B cell (primary cell): ENCODE measurements at regions not wholly inside any gene's neighbourhood (a gene's known extent, or its start where the extent isn't known, plus 50 kb on each side); places are given as distances from the start of the nearest gene placed in this dataset.

Experiments
- ATAC-seq: fragments of 200-7000 bp; cut with Tn5 transposase; one replicate; pipeline ENCODE4 v1.10.0; 2021; ENCODE audit warnings: low read depth, mild to moderate bottlenecking, moderate number of reproducible peaks, moderate library complexity
- CTCF ChIA-PET: fragments of 350-600 bp; sonication (Branson Sonifier 250); formaldehyde crosslinking; loops from one replicate; lab custom pipeline; 2021; ENCODE audit warnings: antibody characterized with exemption, inconsistent platforms; lab: Charles Lee
- POLR2A ChIA-PET: fragments of 350-600 bp; sonication (Branson Sonifier 250); formaldehyde crosslinking; loops from one replicate; lab custom pipeline; 2021; ENCODE audit warnings: antibody characterized with exemption; lab: Charles Lee
- DNase-seq: peaks from one replicate; pipeline ENCODE4 v3.0.0; 2013
- H2AFZ ChIP-seq: 2 replicates; pipeline ENCODE4 v1.6.1; 2012; ENCODE audit warnings: mild to moderate bottlenecking, low read depth, low read length; ENCODE audit not compliant: insufficient read depth, poor library complexity, severe bottlenecking
- H3K27ac ChIP-seq, 2 donors: 1 replicate in 1 of 2; 2 replicates in 1 of 2; pipeline ENCODE4 v1.5.1; 2012 to 2013; ENCODE audit warnings: low read length in 2 of 2, mild to moderate bottlenecking in 2 of 2, moderate library complexity in 1 of 2
- H3K27me3 ChIP-seq, 4 experiments: fragments of 200-600 bp in 1 of 4; sonication (generic) in 1 of 4; replicated peaks in 1 of 4; 1 replicate in 2 of 4; 2 replicates in 2 of 4; pipeline versions ENCODE4 v1.6.1 to v1.7.0; 2013 to 2016; ENCODE audit warnings: low read length in 3 of 4, mild to moderate bottlenecking in 2 of 4, mixed read lengths in 1 of 4, moderate library complexity in 1 of 4; ENCODE audit not compliant: insufficient read depth in 4 of 4, control insufficient read depth in 3 of 4; ENCODE audit errors: control extremely low read depth in 1 of 4
- H3K36me3 ChIP-seq, 2 experiments: replicated peaks in 1 of 2; 1 replicate in 1 of 2; 2 replicates in 1 of 2; pipeline versions ENCODE4 v1.6.1 to v1.7.1; 2013; ENCODE audit warnings: low read length in 1 of 2; ENCODE audit not compliant: insufficient read depth in 2 of 2, control insufficient read depth in 1 of 2; ENCODE audit errors: control extremely low read depth in 1 of 2, extremely low read depth in 1 of 2
- H3K4me1 ChIP-seq, 2 donors: fragments of 200-600 bp in 1 of 2; sonication (generic) in 1 of 2; 1 replicate in 1 of 2; 2 replicates in 1 of 2; pipeline versions ENCODE4 v1.5.1 to v1.6.1; 2013 to 2017; ENCODE audit warnings: low read length in 2 of 2; ENCODE audit not compliant: control insufficient read depth in 2 of 2, insufficient read depth in 2 of 2
- H3K4me2 ChIP-seq: replicated peaks from 2 replicates; pipeline ENCODE3; 2012; ENCODE audit warnings: mild to moderate bottlenecking, low read depth, low read length; ENCODE audit not compliant: poor library complexity, severe bottlenecking
- H3K4me3 ChIP-seq, 5 experiments: fragments of 200-600 bp in 1 of 5; sonication (generic) in 1 of 5; 1 replicate in 3 of 5; 2 replicates in 2 of 5; pipeline versions ENCODE4 v1.5.1 to v1.7.0; 2011 to 2016; ENCODE audit warnings: low read length in 4 of 5, mild to moderate bottlenecking in 4 of 5, low read depth in 2 of 5, control low read depth in 1 of 5, moderate library complexity in 1 of 5; ENCODE audit not compliant: insufficient read depth in 1 of 5; ENCODE audit errors: control extremely low read depth in 1 of 5, extremely low read depth in 1 of 5
- H3K79me2 ChIP-seq: fragments of 200-600 bp; sonication (generic); one replicate; pipeline ENCODE4 v1.6.0; 2016; ENCODE audit warnings: low read length; ENCODE audit not compliant: control insufficient read depth, insufficient read depth
- H3K9ac ChIP-seq: fragments of 200-600 bp; sonication (generic); 2 replicates; pipeline ENCODE4 v1.6.1; 2017; ENCODE audit warnings: mild to moderate bottlenecking, low read length, moderate library complexity
- H3K9me3 ChIP-seq, 3 donors: one replicate each; pipeline versions ENCODE4 v1.6.1 to v1.7.1; 2013; ENCODE audit warnings: low read length in 2 of 3; ENCODE audit not compliant: control insufficient read depth in 2 of 3, insufficient read depth in 1 of 3; ENCODE audit errors: control extremely low read depth in 1 of 3
- H4K20me1 ChIP-seq: 2 replicates; pipeline ENCODE4 v1.6.0; 2012; ENCODE audit warnings: mild to moderate bottlenecking, low read length; ENCODE audit not compliant: insufficient read depth, control insufficient read depth, poor library complexity, severe bottlenecking
- H3K27ac Mint-ChIP-seq: one replicate; pipeline ENCODE4 v1.8.0; 2021; ENCODE audit warnings: mixed read lengths
- H3K27me3 Mint-ChIP-seq: one replicate; pipeline ENCODE4 v1.8.0; 2021; ENCODE audit warnings: mixed read lengths
- H3K4me1 Mint-ChIP-seq: one replicate; pipeline ENCODE4 v1.8.0; 2021; ENCODE audit warnings: mixed read lengths
- H3K4me3 Mint-ChIP-seq: one replicate; pipeline ENCODE4 v1.8.0; 2021; ENCODE audit warnings: mixed read lengths
- H3K9me3 Mint-ChIP-seq: one replicate; pipeline ENCODE4 v1.8.0; 2022; ENCODE audit warnings: mixed read lengths; ENCODE audit not compliant: insufficient read depth
- EZH2 ChIP-seq: IDR thresholded peaks from 2 replicates; pipeline ENCODE4 v1.6.1; 2012; ENCODE audit warnings: borderline replicate concordance, low read depth, mild to moderate bottlenecking, moderate library complexity, low read length; ENCODE audit not compliant: insufficient read depth, poor library complexity, severe bottlenecking
- WGBS: methylation state at CpG from one replicate; pipeline ENCODE4 v1.1.5; 2013; ENCODE audit warnings: missing lambda C conversion rate; ENCODE audit not compliant: insufficient coverage; 5-methylcytosine and 5-hydroxymethylcytosine counted together
- intact Hi-C: fragments of 100-400 bp; cut with micrococcal nuclease; formaldehyde crosslinking; loops from one replicate; pipeline ENCODE4 v1.10.0; 2022
- TF ChIP-seq, protein P1 (sequence below): fragments of 200-600 bp; IDR thresholded peaks from one replicate; pipeline ENCODE4 v1.8.0; 2022; ENCODE audit warnings: antibody characterized with exemption, mild to moderate bottlenecking

DNA sequence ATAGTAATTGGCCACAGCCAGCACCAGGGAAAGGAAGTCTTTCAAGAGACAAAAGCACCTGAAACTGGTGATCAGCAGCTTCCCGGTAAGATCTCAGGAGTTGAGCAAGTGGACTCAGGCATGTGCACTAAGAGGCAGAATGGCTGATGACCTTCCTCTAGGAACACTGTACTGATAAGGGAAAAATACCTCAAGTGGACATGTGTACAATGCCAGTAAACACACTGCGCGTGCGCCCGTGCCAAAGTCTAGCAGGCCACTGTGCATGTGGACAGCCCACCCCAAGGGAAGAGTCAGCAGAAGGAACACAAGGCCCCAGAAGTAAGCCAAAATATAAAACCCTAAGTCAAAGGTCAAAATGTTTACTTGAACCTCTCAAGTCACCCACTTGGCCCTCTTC is 423.0 kb downstream of the TUSC1 start:
- Mint-ChIP-seq H3K4me1 (no peaks in the 10 kb centered on the region), H3K9me3 (no peaks in the 10 kb centered on the region), H3K27me3 (no peaks in the 10 kb centered on the region), H3K27ac (no peak overlapping the region), H3K4me3 (no peak overlapping the region)
- H3K4me2 ChIP-seq: no peak overlapping the region
- H3K4me3 ChIP-seq: no peak overlapping the region
- no peak for ATAC-seq
- no peaks in the 10 kb centered on the region for H3K27me3 ChIP-seq
- TF ChIP-seq, protein P1, sequence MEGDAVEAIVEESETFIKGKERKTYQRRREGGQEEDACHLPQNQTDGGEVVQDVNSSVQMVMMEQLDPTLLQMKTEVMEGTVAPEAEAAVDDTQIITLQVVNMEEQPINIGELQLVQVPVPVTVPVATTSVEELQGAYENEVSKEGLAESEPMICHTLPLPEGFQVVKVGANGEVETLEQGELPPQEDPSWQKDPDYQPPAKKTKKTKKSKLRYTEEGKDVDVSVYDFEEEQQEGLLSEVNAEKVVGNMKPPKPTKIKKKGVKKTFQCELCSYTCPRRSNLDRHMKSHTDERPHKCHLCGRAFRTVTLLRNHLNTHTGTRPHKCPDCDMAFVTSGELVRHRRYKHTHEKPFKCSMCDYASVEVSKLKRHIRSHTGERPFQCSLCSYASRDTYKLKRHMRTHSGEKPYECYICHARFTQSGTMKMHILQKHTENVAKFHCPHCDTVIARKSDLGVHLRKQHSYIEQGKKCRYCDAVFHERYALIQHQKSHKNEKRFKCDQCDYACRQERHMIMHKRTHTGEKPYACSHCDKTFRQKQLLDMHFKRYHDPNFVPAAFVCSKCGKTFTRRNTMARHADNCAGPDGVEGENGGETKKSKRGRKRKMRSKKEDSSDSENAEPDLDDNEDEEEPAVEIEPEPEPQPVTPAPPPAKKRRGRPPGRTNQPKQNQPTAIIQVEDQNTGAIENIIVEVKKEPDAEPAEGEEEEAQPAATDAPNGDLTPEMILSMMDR: no peak
- no peak for TF ChIP-seq EZH2
- ChIA-PET POLR2A (no interaction called here), CTCF (no interaction called here)
- 100% methylated on average over 5 of the region's 5 CpGs for WGBS
- H3K36me3 ChIP-seq: no peaks in the 10 kb centered on the region
- no peaks in the 10 kb centered on the region for H3K4me1 ChIP-seq
- no peaks in the 10 kb centered on the region for H4K20me1 ChIP-seq
- intact Hi-C loops: no loop called here
- peaks cover 0 to 3% (median 0%) of the 10 kb centered on the region in 3 donors for H3K9me3 ChIP-seq
- no peak for DNase-seq
- no peak overlapping the region for H2AFZ ChIP-seq
- H3K27ac ChIP-seq: no peak overlapping the region
- H3K79me2 ChIP-seq: no peaks in the 10 kb centered on the region
- H3K9ac ChIP-seq: no peak overlapping the region

DNA sequence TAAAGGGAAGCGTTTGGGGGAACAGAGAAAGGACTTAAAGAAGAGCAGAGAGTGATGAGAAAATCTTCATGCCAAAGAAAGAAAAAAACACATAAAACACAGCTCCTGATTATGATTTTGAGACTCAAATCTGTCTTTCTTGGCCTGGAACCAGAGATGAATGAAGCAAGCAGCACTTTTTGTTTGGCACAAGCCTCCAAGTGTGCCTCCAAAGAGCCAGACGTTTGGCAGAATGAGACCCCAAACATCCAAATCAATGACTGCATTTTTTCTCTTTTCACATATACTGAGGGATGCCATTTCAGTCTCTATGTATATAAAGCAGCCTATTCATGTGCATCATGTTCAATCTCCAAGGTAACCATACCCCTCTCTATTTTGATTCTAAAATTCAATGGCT is 424.2 kb downstream of the TUSC1 start:
- DNase-seq: no peak
- intact Hi-C loops: no loop called here
- Histone ChIP-seq H3K79me2 (no peaks in the 10 kb centered on the region), H3K9ac (no peak overlapping the region), H3K9me3 (peaks cover 0 to 3% (median under 1%) of the 10 kb centered on the region in 3 donors), H2AFZ (no peak overlapping the region), H3K4me3 (no peak overlapping the region), H3K36me3 (no peaks in the 10 kb centered on the region), H3K4me2 (no peak overlapping the region), H3K27ac (no peak overlapping the region), H4K20me1 (no peaks in the 10 kb centered on the region), H3K4me1 (no peaks in the 10 kb centered on the region), H3K27me3 (no peaks in the 10 kb centered on the region)
- Mint-ChIP-seq H3K27me3 (no peaks in the 10 kb centered on the region), H3K4me1 (no peaks in the 10 kb centered on the region), H3K27ac (no peak overlapping the region), H3K9me3 (no peaks in the 10 kb centered on the region), H3K4me3 (no peak overlapping the region)
- no peak for ATAC-seq
- ChIA-PET POLR2A (no interaction called here), CTCF (no interaction called here)
- TF ChIP-seq EZH2: no peak
- TF ChIP-seq, protein P1: no peak
- 40% methylated on average over 1 of the region's 2 CpGs for WGBS
